ENCODE measurements at regions not wholly inside any gene's neighbourhood (a gene's known extent, or its start where the extent isn't known, plus 50 kb on each side); places are given as distances from the start of the nearest gene placed in this dataset.

GRCh38 chr15:62698646-62699045, 343.9 kb upstream of the TPM1 start:
- TF ChIP-seq ZNF274 (IDR thresholded peaks at IDR 0.05; ENCODE audit: low read depth, low read length), result no peak
- H3K4me3 ChIP-seq (ENCODE audit: low read length), result no peak overlapping the region

DNA sequence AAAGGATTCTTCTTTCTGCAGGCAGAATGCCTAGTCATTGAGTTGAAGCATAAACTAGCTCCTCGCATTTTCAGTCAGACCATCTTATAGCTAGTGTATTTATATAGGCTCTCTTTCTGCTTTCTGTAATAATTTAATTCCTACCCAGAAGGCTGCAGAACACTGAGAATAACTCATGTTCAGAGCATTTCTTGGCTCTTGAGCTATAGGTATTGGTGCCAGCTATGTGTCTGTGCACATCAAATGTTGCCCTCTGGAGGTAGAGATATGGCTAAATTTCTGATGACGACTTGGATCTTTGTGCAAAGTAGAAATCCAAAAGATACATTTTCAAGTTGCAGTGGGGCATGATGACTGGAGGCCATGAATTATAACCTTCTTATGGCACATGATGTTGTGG, 336.2 kb upstream of the TPM1 start:
- TF ChIP-seq ZNF274 (IDR thresholded peaks at IDR 0.05; ENCODE audit: low read depth, low read length), result no peak

DNA sequence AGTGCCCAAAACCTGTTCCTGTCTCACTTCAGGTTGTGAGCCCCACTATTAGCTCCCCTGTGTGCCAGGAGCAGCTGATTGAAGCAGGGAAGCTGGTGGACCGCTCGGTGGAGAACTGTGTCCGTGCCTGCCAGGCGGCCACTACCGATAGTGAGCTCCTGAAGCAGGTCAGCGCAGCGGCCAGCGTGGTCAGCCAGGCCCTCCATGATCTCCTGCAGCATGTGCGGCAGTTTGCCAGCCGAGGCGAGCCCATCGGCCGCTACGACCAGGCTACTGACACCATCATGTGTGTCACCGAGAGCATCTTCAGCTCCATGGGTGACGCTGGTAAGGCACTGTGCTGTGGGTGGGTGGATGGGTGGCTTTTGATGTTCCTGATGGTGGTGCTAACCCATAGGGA, 334.1 kb upstream of the TPM1 start:
- H3K4me3 ChIP-seq (ENCODE audit: low read length), result no peak overlapping the region
- no peak for TF ChIP-seq ZNF274 (IDR thresholded peaks at IDR 0.05; ENCODE audit: low read depth, low read length)

More for the DNA sequence above, 336.2 kb upstream of the TPM1 start:
- H3K4me3 ChIP-seq (ENCODE audit: low read length), result no peak overlapping the region

- no peak overlapping the region for H3K4me3 ChIP-seq (ENCODE audit: low read length)
- no peak for TF ChIP-seq ZNF274 (IDR thresholded peaks at IDR 0.05; ENCODE audit: low read depth, low read length)
These were observed 333.3 kb upstream of the TPM1 start for GRCh38 chr15:62709261-62709660.

GRCh38 chr15:62711691-62712454, 330.7 kb upstream of the TPM1 start:
- no peak overlapping the region for H3K4me3 ChIP-seq (ENCODE audit: low read length)
- TF ChIP-seq ZNF274 (IDR thresholded peaks at IDR 0.05; ENCODE audit: low read depth, low read length), result no peak

GRCh38 chr15:62712455-62712839, 330.1 kb upstream of the TPM1 start:
- TF ChIP-seq ZNF274 (IDR thresholded peaks at IDR 0.05; ENCODE audit: low read depth, low read length), result no peak
- H3K4me3 ChIP-seq (ENCODE audit: low read length), result no peak overlapping the region

GRCh38 chr15:62715946-62716345, 326.6 kb upstream of the TPM1 start:
- no peak overlapping the region for H3K4me3 ChIP-seq (ENCODE audit: low read length)
- TF ChIP-seq ZNF274 (IDR thresholded peaks at IDR 0.05; ENCODE audit: low read depth, low read length), result no peak

DNA sequence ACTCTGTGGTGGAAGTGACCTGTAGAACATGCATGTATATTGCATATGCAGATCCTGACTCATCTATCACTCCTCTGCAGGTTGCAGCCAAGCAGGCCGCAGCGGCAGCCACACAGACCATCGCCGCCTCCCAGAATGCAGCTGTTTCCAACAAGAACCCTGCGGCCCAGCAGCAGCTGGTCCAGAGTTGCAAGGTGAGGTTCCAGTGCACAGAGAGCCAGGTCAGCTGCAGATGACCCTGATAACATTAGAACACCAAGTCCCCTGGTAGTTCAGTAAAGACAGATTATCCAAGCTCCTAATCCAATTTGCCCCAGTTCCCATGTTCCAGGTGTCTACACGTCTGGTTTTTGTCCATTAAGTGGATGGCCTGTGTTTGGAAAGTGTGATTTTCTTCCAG, 325.1 kb upstream of the TPM1 start:
- TF ChIP-seq ZNF274 (IDR thresholded peaks at IDR 0.05; ENCODE audit: low read depth, low read length), result no peak
- no peak overlapping the region for H3K4me3 ChIP-seq (ENCODE audit: low read length)

DNA sequence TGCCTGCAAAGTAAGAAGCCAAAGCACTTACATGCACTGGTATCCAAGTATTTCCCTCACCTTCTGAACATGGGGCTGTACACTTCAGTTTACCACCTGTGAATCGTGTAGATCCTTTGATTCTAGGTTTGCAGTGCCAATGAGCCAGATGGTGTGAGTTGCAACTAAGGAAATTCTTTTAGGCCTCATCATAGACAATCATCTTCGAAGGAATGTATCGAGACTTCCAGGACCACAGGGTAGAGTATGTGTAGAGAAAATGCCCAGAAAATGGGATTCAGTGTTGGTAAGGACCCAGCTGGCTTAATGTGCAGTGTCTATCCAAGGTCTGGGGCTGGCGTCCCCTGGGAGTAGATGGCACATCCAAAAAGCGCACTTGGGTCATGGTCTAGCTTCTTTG, 323.2 kb upstream of the TPM1 start:
- H3K4me3 ChIP-seq (ENCODE audit: low read length), result no peak overlapping the region
- no peak for TF ChIP-seq ZNF274 (IDR thresholded peaks at IDR 0.05; ENCODE audit: low read depth, low read length)

DNA sequence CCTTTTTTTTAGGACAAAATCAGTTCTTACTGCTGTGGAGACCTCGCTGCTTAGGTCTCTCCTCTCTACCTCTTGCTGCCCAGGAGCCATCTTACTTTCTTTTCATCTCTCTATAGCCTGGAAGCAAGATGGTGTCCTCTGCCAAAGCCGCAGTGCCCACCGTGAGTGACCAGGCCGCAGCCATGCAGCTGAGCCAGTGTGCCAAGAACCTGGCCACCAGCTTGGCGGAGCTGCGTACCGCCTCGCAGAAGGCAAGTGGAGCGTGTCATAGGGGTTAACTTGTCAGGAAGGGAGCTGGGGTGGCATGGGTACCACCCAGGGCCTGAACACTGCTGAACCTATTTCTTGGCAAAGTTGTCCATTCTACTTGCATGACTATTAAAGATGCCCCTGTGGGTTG, 320.3 kb upstream of the TPM1 start:
- H3K4me3 ChIP-seq (ENCODE audit: low read length), result no peak overlapping the region
- TF ChIP-seq ZNF274 (IDR thresholded peaks at IDR 0.05; ENCODE audit: low read depth, low read length), result no peak

- TF ChIP-seq ZNF274 (IDR thresholded peaks at IDR 0.05; ENCODE audit: low read depth, low read length), result no peak
- H3K4me3 ChIP-seq (ENCODE audit: low read length), result no peak overlapping the region
These were observed 316.1 kb upstream of the TPM1 start for GRCh38 chr15:62726461-62726860.

DNA sequence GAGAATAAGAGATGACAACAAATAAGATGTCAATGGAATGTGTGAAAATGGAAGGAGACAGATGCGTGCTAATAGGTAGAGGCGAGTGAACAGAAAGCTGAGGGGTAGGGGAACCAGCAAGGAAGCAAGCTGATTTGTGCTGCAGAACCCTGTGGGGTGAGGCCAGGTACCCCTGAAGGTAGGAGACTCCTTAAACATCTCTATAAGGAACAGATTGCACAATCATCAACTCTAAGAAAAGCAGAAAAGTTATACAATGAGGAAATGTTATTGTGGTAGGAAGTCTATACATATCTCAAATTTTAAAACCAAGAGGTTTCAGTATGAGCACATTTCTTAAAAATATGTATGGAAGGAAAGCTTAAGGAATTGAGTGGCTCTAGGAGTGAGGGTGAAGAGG, 315.0 kb upstream of the TPM1 start:
- no peak overlapping the region for H3K4me3 ChIP-seq (ENCODE audit: low read length)
- no peak for TF ChIP-seq ZNF274 (IDR thresholded peaks at IDR 0.05; ENCODE audit: low read depth, low read length)

DNA sequence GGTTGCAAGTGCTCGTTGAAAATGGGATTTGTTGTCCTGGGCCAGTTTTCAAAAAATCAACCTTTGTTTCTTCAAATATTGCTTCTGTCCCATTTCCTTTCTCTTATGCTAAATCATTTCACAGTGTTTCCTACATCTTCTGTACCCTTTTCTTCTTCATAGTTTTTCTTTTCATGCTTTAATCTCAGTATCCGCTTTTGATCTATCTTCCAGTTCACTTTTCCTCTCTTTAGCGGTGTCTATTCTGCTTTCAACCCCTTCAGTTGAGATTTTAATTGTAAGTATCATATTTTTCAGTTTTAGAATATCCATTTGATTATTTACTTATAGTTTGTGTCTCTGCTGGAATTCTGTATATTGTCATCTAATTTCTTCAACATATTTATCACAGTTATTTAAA, 311.7 kb upstream of the TPM1 start:
- H3K4me3 ChIP-seq (ENCODE audit: low read length), result no peak overlapping the region
- TF ChIP-seq ZNF274 (IDR thresholded peaks at IDR 0.05; ENCODE audit: low read depth, low read length), result no peak

GRCh38 chr15:62732078-62732477, 310.5 kb upstream of the TPM1 start:
- no peak overlapping the region for H3K4me3 ChIP-seq (ENCODE audit: low read length)
- TF ChIP-seq ZNF274 (IDR thresholded peaks at IDR 0.05; ENCODE audit: low read depth, low read length), result no peak

- TF ChIP-seq ZNF274 (IDR thresholded peaks at IDR 0.05; ENCODE audit: low read depth, low read length), result no peak
- no peak overlapping the region for H3K4me3 ChIP-seq (ENCODE audit: low read length)
These were observed 307.8 kb upstream of the TPM1 start for GRCh38 chr15:62734706-62735105.

DNA sequence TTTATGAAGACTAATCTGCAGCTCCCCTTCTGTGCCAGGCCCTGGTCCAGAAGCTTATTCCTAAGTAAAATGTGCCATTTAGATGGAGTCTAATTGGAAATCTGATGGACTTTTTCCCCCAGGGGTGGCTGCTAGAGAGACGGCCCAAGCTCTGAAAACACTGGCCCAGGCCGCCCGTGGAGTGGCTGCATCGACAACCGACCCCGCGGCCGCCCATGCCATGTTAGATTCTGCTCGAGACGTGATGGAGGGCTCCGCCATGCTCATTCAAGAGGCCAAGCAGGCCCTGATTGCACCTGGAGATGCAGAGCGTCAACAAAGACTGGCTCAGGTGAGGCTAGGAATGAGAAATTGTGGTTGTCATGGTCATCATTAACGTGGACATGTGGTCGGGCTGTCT, 305.8 kb upstream of the TPM1 start:
- H3K4me3 ChIP-seq (ENCODE audit: low read length), result no peak overlapping the region
- no peak for TF ChIP-seq ZNF274 (IDR thresholded peaks at IDR 0.05; ENCODE audit: low read depth, low read length)
